ENCODE measurements at regions not wholly inside any gene's neighbourhood (a gene's known extent, or its start where the extent isn't known, plus 50 kb on each side); places are given as distances from the start of the nearest gene placed in this dataset.

DNA sequence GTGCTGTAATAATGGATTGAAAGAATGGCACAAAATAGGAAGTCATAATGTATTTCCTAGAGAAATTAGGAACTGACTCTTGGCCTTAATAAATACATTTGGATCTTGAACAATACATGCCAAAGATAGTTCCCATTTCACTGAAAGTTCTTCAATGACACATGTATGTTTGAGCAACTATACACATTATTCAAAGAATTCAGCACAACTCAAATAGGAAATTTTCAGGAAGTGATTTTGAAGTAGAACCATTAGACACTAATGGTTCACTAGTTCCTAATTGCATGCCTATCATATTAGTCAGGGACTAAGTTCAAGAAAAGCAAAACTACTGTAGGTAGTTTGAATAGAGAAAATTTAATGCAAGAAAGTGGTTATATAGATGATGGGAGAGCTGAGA, 404.7 kb downstream of the LMO4 start:
- DNase-seq = no peak

DNA sequence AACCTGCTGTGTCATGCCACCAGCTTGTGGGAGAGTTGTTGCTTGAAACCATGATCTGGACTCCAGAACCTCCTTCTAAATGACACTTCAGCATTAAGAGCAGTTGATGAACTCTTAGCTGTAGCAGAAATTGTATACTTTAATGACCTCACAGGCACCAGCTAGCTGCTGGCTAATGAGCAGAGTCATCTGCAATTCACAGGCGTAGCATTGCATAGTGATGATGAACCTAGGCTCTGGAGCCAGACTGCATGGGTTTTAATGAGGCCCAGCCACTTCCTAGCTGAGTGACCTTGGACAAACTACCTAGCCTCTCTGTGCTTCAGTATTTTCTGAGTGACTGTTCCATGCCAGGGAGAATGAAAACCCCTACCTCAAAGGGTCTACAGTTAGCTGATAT, 407.1 kb downstream of the LMO4 start:
- DNase-seq = peak; percentile 12

DNA sequence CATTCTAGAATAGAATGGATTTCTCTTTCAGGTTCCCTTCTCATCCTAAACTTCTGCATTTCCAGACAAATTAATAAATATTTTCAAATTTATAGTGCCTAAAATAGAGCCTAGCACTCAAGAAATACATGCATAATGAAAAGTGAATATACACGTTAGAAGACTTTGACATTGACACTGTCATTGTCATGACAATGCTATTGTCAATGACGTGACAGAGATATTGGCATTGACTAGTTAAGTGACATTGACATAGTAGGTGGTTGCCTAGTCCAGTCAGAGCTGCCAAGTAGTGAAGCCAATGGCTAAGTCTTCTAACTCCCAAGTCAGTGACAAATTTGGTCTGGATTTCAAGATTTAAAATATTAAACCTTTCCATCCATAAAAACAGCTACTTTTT, 410.5 kb downstream of the LMO4 start:
- no peak for DNase-seq

DNA sequence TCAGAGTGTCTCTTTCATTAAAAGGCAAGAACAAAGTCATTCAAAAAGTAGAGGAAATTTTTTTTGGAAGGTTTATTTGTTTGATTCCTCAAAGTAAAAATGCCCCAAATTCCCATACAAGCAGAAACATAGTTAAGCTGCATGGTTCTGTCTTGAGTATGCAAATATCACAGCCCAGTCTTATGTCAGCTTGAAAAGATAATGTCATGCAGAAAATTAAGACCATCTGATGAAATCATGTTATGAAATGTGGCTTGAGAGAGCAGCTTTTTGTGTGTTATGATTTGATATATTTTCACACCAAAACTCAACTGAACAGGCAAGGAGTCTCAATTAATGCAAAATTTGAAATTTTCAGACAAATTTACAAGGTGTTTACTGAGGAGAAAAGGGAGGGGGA, 411.0 kb downstream of the LMO4 start:
- no peak for DNase-seq

DNA sequence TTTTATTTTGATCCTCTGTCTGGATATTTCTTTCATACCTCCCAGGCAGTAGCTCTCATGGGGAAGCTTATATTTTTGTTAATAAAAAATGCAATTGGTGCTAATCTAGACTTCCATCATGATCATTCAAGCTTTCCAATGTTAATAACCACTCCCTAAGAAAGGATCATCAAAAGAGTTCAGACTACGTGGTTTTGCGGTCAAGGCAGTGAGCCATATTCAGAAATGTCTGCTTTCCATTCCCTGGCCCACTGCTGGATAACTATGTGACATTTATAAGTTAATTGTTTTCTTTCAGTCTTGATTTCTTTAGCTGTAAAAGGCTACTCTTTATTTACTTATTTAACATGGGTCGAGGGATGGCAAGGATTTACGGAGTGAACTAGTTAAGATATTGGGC, 414.6 kb downstream of the LMO4 start:
- no peak for DNase-seq

DNA sequence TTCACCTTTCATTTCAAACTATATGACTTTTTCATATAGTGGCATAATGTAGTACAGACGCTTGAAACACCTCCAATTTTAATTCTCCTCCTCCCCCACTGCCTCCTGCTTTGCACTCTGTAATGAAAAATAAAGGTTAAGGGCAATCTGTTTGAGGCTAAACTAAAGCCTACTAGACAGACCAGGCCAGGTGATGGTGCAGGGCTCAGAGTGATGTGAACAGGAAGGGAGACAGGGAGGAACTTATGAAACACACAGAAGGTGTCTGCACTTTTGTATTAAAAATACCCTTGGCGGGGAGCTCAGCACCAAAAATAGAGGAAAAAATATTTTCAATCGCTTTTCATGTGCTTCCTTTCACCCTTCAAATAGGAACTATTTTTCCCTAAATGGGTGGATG, 415.4 kb downstream of the LMO4 start:
- no peak for DNase-seq

DNA sequence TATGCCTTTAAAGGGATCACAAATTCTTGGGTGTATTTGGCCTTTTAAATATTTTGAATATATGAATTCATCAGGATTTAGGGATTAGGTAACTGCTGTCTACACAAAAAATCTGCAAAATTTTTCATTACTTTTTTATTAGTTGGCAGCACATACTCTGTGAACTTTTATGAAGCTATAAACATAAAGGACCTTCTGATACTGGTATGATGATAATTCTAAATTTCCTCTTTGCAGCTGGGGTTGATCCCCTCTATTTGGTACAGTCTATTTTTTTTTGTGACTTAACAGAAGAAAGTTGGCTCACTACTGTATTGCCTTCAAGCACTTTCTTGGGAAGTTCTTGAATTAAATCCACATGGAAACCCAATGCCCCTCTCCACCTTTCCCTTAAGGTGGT, 416.1 kb downstream of the LMO4 start:
- DNase-seq = no peak

DNA sequence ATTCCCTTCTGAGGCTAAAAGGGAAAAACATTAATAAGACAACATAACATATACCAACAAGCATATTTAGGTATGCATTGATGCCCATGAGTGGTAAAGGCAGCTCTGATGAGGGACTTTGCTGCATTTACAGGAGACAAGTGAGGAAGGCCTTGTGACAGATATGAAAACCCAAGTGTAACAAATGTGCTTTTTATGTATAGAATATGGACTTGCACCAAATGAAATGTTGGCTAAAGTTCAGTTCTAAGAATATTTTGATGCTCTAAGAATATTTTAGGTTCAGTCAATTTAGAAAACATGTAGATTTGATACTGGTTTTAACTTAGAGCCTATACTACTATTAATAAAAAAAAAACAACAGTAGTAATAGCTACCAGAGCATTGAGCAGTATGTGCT, 424.7 kb downstream of the LMO4 start:
- no peak for DNase-seq

DNA sequence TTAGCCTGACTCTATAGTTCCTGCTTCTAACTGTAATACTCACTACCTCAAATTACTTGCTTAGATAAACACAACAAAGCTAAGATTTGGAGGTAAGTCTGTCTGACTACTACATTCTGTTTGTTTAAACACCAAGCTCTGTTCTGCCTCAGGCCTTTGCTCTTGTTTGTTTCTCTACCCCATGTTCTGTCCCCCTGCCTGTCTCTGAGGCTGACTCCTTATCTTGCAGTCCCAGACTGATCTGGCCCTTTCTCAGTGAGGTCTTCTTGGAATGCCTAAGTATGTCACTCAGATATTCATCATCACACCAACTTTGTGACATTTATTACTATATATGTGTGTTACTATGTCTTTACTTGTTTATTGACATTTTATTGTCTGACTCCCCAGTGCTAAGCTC, 425.5 kb downstream of the LMO4 start:
- no peak for DNase-seq

DNA sequence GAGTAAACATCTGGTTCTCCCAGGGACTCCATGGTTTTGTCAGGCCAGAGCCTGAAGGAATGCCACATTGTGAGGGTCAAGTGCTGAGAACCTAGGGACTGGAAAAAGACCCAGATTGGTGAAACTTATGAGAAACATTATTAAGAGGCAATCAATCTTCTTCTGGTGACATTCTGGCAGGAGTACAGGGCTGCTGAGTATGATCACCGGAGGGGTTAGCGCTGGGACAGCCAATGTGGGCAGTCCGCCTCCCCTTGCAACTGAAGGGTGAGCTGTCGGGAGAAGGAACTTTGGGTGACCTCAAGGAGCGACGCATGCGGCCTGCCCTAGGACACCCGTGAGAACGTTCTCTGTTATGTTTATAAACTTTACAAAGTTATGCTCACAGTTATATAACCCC, 429.0 kb downstream of the LMO4 start:
- no peak for DNase-seq

DNA sequence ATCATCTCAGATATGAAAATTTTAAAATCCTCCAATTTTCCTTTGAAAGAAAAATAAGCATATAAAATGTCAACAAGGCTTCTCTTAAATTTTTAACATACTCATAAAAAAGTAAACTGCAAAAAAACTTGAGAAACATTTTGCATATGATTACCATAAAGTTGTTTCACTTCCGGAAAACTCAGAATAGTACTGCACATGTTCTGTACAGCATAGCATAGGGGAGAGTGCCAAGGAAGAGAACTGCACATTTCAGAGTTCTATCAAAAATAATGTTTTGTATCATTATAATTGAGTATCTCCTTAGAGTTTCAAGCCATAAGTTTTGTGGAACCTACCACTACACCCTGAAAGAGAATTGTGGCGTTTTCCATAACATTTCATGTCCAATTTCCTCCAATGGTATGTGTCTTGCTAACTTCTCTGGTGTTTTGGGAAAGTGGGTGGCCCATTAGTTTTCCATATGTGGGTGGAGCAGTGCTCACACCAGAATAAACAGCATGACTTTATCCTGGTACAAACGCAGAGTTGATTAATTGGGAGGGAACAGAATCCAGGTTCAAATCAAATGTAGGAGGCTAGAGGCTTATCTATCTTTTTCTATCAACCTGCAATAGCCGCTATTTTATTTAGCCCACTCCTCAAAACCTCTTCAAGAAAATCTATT, 430.9 kb downstream of the LMO4 start:
- DNase-seq = no peak

DNA sequence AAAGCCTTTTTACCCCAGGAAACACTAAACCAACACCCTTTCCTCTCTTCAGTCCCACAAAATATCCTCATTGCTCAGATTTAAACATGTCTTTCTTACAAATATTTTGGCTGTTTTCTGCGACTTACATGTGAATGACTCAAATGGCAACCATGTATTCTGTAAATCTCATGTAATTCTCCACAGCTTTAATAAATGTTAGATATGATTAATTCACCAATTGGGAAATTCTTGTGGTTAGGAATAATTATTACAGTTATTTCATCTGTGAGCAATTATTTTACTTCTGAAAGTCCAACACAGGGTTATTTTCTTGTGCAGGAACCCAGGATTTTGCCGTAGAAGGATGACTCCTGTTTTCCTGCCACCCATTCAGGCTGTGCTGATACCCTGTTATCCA, 431.5 kb downstream of the LMO4 start:
- no peak for DNase-seq

DNA sequence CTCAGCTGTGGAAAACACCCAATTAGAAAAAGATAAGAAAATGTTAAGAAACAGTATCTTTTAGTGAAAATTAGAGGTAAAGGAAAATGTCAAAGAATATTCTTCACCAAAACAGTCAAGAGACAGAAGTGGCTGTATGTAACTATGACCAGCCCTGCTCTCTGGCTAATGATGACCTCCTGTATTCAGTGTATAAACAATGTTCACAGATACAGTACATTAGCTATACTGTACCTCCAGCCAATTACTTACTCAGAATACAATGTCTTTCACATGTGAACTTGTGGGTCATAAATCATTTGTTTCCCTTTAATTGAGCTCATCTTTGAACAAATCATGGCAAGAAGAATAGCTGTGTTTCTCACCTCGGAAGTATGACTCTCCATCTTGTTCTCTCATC, 432.0 kb downstream of the LMO4 start:
- no peak for DNase-seq

DNA sequence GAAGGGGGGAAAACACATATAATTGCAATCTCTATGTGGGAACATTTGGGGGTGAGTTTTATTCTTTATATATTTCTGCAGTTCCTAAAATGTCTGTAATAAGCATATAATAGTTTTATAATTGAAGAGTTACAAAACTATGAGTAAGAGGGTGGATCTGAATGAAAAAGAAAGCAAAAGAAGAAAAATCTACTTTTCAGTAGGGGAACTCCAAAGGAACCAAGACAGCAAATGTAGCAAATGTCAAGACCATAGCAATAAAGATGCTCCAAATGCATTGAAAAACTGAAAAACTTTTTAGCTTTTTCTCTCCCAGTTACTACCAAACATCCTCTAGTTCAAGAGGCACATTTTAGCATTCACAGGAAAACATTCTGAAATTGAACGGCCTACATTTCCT, 434.8 kb downstream of the LMO4 start:
- no peak for DNase-seq

DNA sequence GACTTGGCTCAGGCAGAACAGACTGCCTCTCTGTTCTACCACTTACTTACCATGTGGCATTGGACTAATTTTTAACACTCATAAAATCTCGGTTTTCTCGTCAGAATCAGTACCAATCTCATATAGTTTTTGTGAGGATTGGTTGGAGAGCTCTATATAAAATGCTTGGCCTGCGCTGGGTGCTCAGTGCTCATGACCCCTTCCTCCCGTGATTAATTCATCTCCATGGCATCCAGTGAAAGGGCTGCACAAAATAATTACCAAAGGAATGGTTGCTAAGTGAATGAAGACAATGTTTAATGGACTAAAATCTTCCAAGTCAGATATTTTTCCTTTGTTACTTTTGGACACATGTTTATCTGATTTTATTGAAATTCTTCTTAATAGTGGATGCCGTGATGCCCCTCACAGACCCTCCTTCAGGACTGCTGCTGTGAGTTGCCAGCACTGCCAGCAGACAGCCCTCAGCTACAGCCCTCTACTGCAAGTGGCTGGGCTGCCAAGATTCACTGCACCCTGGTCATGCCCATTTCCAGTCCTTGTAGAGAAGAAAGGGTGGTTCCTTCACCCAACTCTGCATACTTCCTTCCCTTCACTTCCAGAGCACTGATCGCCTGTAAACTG, 436.5 kb downstream of the LMO4 start:
- DNase-seq = no peak

DNA sequence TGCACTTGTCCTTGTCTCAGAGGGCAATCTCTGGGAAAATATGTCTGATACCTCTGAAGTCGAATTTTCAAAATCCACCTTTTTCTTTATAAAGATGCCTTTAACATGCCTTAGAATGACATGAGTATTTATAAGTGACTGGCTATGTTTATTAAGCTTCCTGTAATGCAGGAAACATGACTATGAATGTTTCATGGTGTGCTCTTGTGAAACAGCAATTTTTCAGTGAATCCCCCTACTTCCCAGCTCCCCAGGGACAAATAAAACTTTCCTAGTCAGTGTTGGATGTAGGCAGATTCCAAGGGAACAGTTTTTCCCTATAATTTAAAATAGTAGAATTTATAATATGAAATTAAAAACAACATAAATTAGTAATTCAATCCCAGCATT, 437.0 kb downstream of the LMO4 start:
- DNase-seq = no peak

DNA sequence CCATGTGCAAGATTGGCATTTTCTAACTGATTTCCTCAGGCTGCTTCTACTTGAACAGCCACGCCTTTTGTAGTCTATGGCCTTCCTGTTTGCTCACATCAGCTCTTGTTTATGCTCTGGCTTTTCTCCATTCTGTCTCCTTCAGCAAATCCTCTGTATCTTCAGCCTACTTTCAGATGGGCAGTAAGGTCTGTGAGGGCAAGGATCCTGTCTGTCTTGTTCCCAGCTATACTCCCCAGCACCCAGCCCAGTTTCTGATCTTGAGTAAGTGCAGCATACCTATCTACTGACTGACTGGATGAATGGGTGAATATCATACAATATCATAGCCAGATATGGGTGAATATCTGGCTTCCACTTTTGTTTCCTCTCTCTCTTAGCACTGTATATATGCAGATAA, 438.1 kb downstream of the LMO4 start:
- no peak for DNase-seq

DNA sequence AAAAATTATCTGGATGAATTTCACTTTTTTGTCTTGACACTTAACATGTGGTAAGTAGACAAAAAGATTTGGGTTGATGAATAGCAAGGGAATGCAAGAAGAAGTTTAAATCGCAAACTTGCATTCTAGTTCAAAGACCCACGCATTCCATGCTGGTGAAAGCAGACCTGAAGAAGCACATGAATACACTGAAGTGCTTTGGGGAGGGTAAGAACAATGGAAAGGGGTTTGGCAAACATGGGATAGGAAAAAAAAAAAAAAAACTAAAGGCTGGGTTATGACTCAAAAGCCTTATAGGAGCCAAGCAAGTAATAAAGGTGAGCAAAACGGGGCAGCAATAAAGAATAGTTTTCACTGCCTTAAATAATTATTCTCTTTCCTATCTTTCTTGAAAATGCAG, 450.2 kb downstream of the LMO4 start:
- no peak for DNase-seq

DNA sequence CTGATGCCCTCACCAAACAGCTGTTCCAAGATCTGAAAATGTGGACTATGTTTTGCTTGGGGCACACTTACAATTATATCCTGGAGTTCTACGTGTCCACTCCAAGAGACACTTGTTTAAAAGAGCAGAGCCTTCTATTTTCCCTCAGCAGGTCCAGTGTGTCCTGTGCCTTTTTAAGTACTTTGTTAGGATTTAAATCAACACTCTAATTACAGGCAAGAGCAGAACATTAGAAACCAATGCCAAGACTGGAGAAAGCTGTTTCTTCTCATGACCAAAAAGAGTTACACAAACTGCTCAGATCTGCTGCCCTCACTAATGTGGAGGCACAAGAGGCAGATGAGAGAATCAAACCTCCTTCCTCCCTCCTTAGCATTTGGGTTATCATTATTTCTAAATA, 452.9 kb downstream of the LMO4 start:
- no peak for DNase-seq

DNA sequence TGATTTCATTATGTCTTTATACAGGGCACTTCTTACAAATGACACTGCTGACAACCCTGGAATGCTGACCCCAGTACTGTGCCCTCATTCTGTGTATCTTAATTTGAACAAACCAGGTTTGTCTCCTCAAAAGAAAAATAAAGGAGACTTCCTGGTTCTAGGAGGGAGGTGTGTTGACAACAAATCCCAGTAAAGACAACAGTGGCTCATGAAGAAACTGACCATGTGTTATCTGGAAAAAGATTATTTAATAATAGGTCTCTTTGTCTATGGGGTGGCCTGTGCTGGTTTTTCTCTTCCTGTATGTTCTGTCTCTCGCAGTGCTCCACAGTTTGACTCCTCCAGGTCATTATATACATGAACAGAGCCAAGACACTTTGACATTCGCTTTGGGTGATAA, 454.6 kb downstream of the LMO4 start:
- no peak for DNase-seq

DNA sequence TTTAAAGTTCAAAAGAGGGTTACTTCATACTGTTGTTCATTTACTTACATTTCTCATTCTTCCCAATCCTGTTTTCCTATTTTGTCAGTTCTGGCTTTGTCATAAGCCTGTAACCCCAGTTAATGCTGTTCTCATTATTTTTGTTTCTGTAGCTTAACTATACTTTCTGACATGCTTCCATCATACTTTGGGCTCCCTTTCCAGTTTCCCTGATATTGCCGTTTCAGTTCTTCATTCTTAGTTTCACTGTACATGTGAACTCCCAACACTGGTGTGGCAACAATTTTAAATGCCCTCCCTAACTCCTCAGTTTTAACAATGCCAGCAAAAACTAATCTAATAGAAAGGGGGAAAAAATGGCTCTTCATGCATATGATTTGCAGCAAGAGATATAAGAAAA, 456.7 kb downstream of the LMO4 start:
- no peak for DNase-seq

DNA sequence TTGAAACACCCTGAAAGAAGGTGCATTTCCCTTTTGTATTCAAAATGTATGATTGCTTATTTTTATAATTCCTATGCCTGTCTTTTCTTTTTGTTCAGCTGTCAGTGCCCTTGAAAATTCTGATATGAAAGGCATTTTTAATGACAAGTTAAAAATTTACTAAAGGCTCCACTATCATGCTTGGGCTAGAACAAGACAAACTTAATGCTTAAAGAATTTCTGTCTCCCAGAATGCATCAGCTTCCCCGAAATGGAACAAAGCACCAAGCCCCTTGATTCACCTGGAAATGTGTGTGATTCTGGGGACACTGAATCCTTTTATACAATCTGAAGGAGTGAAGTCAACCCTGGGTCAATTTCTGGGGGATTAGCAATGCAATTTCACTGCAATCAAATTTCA, 457.5 kb downstream of the LMO4 start:
- DNase-seq = no peak

DNA sequence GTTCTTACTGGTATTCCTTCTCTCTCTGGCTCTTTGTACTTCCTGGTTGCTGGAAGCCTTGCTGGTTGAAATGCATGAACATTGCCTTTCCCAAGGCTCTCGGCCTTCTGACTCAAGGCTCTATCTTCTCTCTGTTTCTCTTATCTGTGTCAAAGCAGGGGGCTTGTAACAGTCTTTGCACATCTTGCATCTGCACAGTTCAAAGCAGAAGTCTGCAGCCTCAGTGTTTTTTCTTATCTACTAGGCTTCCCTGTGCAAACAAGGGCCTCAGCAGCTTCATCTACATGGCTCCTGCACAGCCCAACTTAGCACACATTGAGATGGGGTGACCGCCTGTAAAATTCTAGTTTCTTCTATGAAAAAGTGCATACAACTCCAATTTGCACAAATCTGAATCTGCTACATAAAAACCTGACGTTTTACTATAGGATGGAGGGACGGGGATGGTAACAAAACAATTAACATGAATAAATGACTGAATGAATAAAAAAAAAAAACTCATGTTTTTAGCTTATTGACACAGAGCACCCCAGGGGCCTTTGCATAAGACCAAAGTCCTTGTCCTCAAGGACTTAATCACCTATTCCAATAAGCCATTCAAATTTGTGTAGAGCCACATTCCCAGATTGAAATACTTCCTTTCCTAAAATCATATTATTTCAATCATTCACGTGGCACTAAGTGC, 458.3 kb downstream of the LMO4 start:
- DNase-seq = no peak

DNA sequence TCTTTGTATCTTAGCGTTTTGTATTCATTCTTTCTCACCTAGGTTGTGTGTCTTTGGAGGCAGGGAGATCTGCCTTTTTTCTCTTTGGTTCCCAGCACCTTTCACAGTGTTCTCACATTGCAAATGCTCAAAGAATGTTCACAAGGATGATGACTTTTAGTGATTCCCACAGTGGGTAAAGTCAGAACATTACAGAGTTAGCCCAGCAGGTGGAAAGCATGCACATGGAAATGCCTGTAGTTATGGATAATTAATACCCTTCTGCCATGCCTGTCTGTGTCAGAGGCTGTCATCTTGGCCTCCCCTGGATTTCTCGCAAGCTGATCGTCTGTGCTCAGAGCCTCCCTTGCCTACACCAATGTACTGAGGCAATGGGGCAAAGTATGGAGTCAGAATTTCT, 458.9 kb downstream of the LMO4 start:
- DNase-seq = no peak

DNA sequence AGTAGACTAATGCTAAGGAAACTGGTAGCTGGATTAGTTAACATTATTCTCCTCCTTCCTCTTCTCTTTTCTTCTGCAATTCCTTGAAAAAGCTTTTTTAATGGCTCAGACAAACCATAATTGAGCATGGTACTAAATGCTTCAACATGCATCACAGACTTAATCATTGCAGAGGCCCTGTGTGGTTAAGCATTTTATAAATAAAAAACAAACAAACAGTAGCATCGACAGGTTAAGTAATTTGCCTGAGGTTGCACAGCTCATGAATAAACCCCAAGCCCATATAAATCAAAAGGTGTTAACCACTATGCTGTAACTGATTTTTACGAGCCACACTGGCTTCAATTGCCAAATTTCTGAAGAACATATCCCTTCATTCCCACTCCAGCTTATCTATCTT, 462.1 kb downstream of the LMO4 start:
- no peak for DNase-seq
